K562 (cell line): ENCODE measurements at regions not wholly inside any gene's neighbourhood (a gene's known extent, or its start where the extent isn't known, plus 50 kb on each side); places are given as distances from the start of the nearest gene placed in this dataset.

Experiments
- ATAC-seq: fragments of 200-7000 bp; cut with Tn5 transposase; 3 replicates; pipeline ENCODE4 v1.9.1; 2020; ENCODE audit warnings: moderate library complexity
- BruUV-seq: library from RNA; stranded (reverse); fragments of 400-500 nt; replicated peaks from 2 replicates; lab custom pipeline; 2021; lab: Mats Ljungman, UMichigan
- CTCF ChIA-PET: fragments of 300-600 bp; formaldehyde crosslinking; extraction: SDS; loops from one replicate; lab custom pipeline; 2021; ENCODE audit warnings: low intra/inter-chr PET ratio; lab: Yijun Ruan, JAX
- POLR2A ChIA-PET: fragments of 300-600, 350-650 bp; sonication (Branson Sonifier 250); formaldehyde crosslinking; extraction: SDS; loops from one replicate; lab custom pipeline; 2021; ENCODE audit warnings: antibody characterized with exemption, inconsistent platforms; lab: Yijun Ruan, JAX
- DNase-seq, 4 experiments: peaks; one replicate each; pipeline versions ENCODE4 v3.0.0 to v3.0.0-alpha.2; 2011 to 2018; ENCODE audit warnings: low spot score in 3 of 4, mixed read lengths in 3 of 4; ENCODE audit errors: extremely low read depth in 1 of 4
- FAIRE-seq: peaks from 2 replicates; lab custom pipeline; 2011; peaks lifted over from hg19 to GRCh38; lab: Jason Lieb, UNC
- H2AFZ ChIP-seq: 2 replicates; pipeline ENCODE4 v1.6.0; 2011; ENCODE audit warnings: low read depth, low read length, control low read depth, inconsistent platforms
- H3K27ac ChIP-seq: fragments of 200-600 bp; 3 replicates; pipeline ENCODE4 v1.8.0; 2011; ENCODE audit warnings: low read depth, mild to moderate bottlenecking, control low read depth, inconsistent platforms, low read length, moderate library complexity, mixed read lengths; ENCODE audit errors: extremely low read depth
- H3K27me3 ChIP-seq, 2 experiments: fragments of 300-600 bp in 1 of 2; 2 replicates in 1 of 2; 3 replicates in 1 of 2; pipeline versions ENCODE4 v1.6.0 to v1.8.0; 2011; ENCODE audit warnings: inconsistent platforms in 2 of 2, low read length in 2 of 2, mild to moderate bottlenecking in 1 of 2, mixed read lengths in 1 of 2, moderate library complexity in 1 of 2; ENCODE audit not compliant: control insufficient read depth in 2 of 2, insufficient read depth in 2 of 2
- H3K36me3 ChIP-seq: fragments of 300-600 bp; 3 replicates; pipeline ENCODE4 v1.8.0; 2011; ENCODE audit warnings: mild to moderate bottlenecking, low read length, inconsistent platforms; ENCODE audit not compliant: control insufficient read depth, insufficient read depth
- H3K4me1 ChIP-seq, 2 experiments: fragments of 200-600 bp in 1 of 2; replicated peaks in 1 of 2; 2 replicates in 1 of 2; 3 replicates in 1 of 2; pipeline versions ENCODE4 v1.5.1 to v1.8.0; 2011; ENCODE audit warnings: inconsistent platforms in 2 of 2, low read length in 2 of 2, mild to moderate bottlenecking in 1 of 2, mixed read lengths in 1 of 2, moderate library complexity in 1 of 2; ENCODE audit not compliant: control insufficient read depth in 2 of 2, insufficient read depth in 2 of 2
- H3K4me2 ChIP-seq: 2 replicates; pipeline ENCODE4 v1.6.1; 2011; ENCODE audit warnings: low read length, control low read depth, inconsistent platforms, mixed read lengths; ENCODE audit not compliant: insufficient read depth
- H3K4me3 ChIP-seq: fragments of 200-600 bp; sonication (generic), shearing (Covaris generic); 2 replicates; pipeline ENCODE4 v1.5.1; 2016; ENCODE audit warnings: control low read depth, inconsistent platforms
- H3K79me2 ChIP-seq: fragments of 200-600 bp; 3 replicates; pipeline ENCODE4 v1.8.0; 2011; ENCODE audit warnings: low read length, inconsistent platforms; ENCODE audit not compliant: control insufficient read depth, insufficient read depth
- H3K9ac ChIP-seq, 2 experiments: 2 replicates each; pipeline versions ENCODE4 v1.6.0 to v1.6.1; 2011; ENCODE audit warnings: low read depth in 2 of 2, low read length in 2 of 2, control low read depth in 1 of 2, inconsistent platforms in 1 of 2, mild to moderate bottlenecking in 1 of 2, mixed read lengths in 1 of 2; ENCODE audit not compliant: insufficient read depth in 1 of 2
- H3K9me1 ChIP-seq: one replicate; pipeline ENCODE4 v1.6.0; 2011; ENCODE audit warnings: inconsistent platforms, mild to moderate bottlenecking, low read length, moderate library complexity; ENCODE audit not compliant: control insufficient read depth, insufficient read depth
- H3K9me3 ChIP-seq: replicated peaks from 2 replicates; pipeline ENCODE4 v1.5.1; 2011; ENCODE audit warnings: low read depth, low read length, inconsistent platforms; ENCODE audit not compliant: control insufficient read depth, insufficient read depth
- H4K20me1 ChIP-seq: replicated peaks from 2 replicates; pipeline ENCODE4 v1.6.1; 2011; ENCODE audit warnings: low read length, inconsistent platforms, mixed read lengths; ENCODE audit not compliant: control insufficient read depth, insufficient read depth
- AFF1 ChIP-seq, 2 experiments: fragments of 450-650 bp; IDR thresholded peaks; 2 replicates each; pipeline ENCODE4 v1.6.1; 2018; ENCODE audit warnings: mild to moderate bottlenecking in 2 of 2, low read depth in 1 of 2; ENCODE audit not compliant: partially characterized antibody in 2 of 2
- ETV5 ChIP-seq: sonication (generic); formaldehyde crosslinking; IDR thresholded peaks from 2 replicates; pipeline ENCODE4 v1.4.0; 2020; ENCODE audit warnings: low read depth, mild to moderate bottlenecking, missing genetic modification reagents
- POLR2H ChIP-seq: IDR thresholded peaks from 2 replicates; pipeline ENCODE4 v1.6.1; 2016; ENCODE audit warnings: missing genetic modification characterization, low read depth, mild to moderate bottlenecking, control low read depth, missing compliant biosample characterization, moderate library complexity
- TCF7L2 ChIP-seq: fragments of 150-350 bp; IDR thresholded peaks from 2 replicates; pipeline ENCODE4 v1.6.1; 2016; ENCODE audit warnings: low read depth, mild to moderate bottlenecking, low read length, moderate library complexity
- TRIM28 ChIP-seq: fragments of 450-650 bp; IDR thresholded peaks from 2 replicates; pipeline ENCODE4 v1.6.1; 2017
- ZBTB34 ChIP-seq: fragments of 250-450 bp; sonication (Bioruptor Pico); IDR thresholded peaks from 2 replicates; pipeline ENCODE4 v1.8.0; 2021; ENCODE audit warnings: mild to moderate bottlenecking, moderate library complexity
- ZBTB40 ChIP-seq, 2 experiments: fragments of 450-650 bp in 1 of 2; sonication (generic) in 1 of 2; formaldehyde crosslinking in 1 of 2; IDR thresholded peaks; 2 replicates each; pipeline versions ENCODE4 v1.7.1 to v1.9.0; 2016 to 2022; ENCODE audit warnings: inconsistent platforms in 1 of 2, mild to moderate bottlenecking in 1 of 2, missing genetic modification reagents in 1 of 2
- ZNF143 ChIP-seq: sonication (generic); formaldehyde crosslinking; IDR thresholded peaks from 2 replicates; pipeline ENCODE4 v1.9.0; 2022; ENCODE audit warnings: mild to moderate bottlenecking, missing genetic modification reagents
- ZNF253 ChIP-seq: fragments of 250-450 bp; sonication (Bioruptor Pico); conservative IDR thresholded peaks from 2 replicates; pipeline ENCODE4 v1.6.1; 2021; ENCODE audit warnings: mild to moderate bottlenecking
- in situ Hi-C: fragments of 300-500 bp; cut with MboI; formaldehyde crosslinking; loops from 4 replicates; pipeline ENCODE4 v1.15.0; 2018; ENCODE audit warnings: inconsistent platforms, mixed read lengths
- intact Hi-C: fragments of 100-400 bp; cut with micrococcal nuclease; formaldehyde crosslinking; loops from 2 replicates; pipeline ENCODE4 v1.14.2; 2022

- no TSS peak for BruUV-seq
- Histone ChIP-seq H4K20me1 (no peaks in the 10 kb centered on the region), H3K4me3 (no peak overlapping the region), H3K27me3 (no peaks in the 10 kb centered on the region), H3K79me2 (no peaks in the 10 kb centered on the region), H3K27ac (no peak overlapping the region), H3K4me2 (no peak overlapping the region), H3K4me1 (no peaks in the 10 kb centered on the region), H2AFZ (no peak overlapping the region), H3K9ac (no peak overlapping the region), H3K36me3 (no peaks in the 10 kb centered on the region), H3K9me1 (no peaks in the 10 kb centered on the region), H3K9me3 (no peaks in the 10 kb centered on the region)
- POLR2A ChIA-PET = no interaction called here
- CTCF ChIA-PET = no interaction called here
- FAIRE-seq = no peak
- in situ Hi-C loops = no loop called here
- no peak for DNase-seq
- TF ChIP-seq ZBTB40 (IDR thresholded peaks at IDR 0.05) (no peak), ZBTB40 (CRISPR knock-in tag; IDR thresholded peaks at IDR 0.05) (no peak), TRIM28 (no peak), ZNF253 (CRISPR knock-in tag) (no peak), ETV5 (CRISPR knock-in tag) (no peak), POLR2H (tag) (no peak), ZNF143 (CRISPR knock-in tag) (no peak), ZBTB34 (no peak), AFF1 (IDR thresholded peaks at IDR 0.05; ENCODE audit: low read depth in 1 of 2, partially characterized antibody in 2 of 2) (no peak), TCF7L2 (no peak)
- intact Hi-C loops = no loop called here
- no peak for ATAC-seq
These were observed 755.3 kb downstream of the INHBA start for GRCh38 chr7:40947566-40947965.
